ENCODE measurements at regions not wholly inside any gene's neighbourhood (a gene's known extent, or its start where the extent isn't known, plus 50 kb on each side); places are given as distances from the start of the nearest gene placed in this dataset.
"Not testable (repeated sequence)": the region's sequence is repeated elsewhere in the genome, so short reads cannot be mapped to it uniquely, and the experiment has no call there.

DNA sequence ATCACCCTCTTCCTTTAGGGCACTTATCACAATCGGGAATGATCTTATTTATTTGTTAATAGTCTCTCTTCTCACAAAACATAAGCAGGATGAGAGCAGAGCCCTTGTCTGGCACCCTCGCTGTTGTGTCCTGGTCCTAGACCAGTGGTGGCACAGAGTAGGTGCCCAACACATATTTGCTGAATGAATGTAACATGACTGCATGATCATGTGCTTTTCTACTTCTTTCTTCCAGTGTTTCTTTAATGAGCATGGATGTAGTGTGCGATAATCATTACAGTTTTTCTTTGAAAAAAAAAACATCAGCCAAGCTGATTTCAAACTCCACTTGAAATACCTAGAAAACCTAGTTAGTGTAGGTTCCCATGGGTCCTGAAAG is 164.1 kb downstream of the CHIC2 start:
- intact Hi-C loops (cut with DNase I), result loop anchor here in 1 of 2 donors (10.0 kb wide), 2 partner anchors 195 to 705 kb away; no protein-coding TSS in a partner anchor
- ATAC-seq (peak in 1 of 2 donors; percentile 18), DNase-seq (no peak)

DNA sequence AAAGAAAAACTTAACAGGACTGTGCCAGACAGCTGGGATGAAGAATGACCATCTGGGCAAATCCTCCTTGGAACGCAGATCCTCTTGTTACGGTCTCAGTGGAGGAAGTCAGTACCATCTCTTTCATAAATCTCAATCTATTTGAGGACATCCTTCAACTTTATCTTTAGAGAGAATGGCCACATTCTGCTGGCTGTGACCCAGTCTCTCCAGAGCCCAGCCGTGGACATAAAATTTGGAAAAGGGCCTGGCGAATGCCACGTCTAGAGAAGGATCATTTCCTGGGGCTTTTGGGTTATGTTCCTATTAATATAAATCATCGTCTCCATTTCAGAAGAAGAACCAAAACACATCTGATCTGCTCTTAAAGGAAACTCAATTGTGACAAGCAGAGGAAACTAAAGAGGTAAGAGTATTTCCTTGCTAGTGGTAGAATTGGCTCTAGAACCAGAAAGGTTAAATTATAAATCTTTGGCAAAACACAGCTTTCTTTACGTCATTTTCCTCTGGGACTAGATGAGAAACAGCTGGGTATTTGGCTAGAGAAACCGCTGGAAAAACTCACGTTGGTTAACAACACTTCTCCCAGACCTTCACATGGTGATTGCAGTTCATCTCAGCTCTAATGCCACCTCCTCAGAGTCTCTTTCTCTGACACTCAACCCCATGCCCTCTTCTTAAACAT is 164.7 kb downstream of the CHIC2 start:
- ATAC-seq, result peak; percentile 61 to 76
- intact Hi-C loops (cut with DNase I), result loop anchor here in 1 of 2 donors (10.0 kb wide), 2 partner anchors 195 to 705 kb away; no protein-coding TSS in a partner anchor
- no peak for DNase-seq

GRCh38 chr4:53895137-53895536 is 169.3 kb downstream of the CHIC2 start:
- intact Hi-C loops (cut with DNase I), result no loop called here
- DNase-seq (no peak), ATAC-seq (no peak)

DNA sequence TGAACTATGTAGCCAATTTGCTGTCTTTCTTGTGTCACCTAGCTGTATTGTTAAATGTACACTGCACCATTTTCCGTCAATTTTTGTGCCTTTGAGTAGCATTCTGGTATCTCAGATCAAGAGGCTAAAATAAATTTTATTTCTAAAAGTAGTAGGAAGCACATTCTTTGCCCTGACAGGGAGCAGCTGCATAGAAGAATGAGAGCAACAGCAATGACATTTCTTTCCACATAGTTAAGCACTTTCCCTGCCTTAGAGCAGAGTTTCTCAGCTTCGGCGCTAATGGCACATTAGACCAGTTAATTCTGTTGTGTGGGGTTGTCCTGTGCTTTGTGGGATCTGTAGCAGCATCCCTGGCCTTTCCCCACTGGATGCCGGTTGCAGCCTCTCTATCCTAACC is 173.9 kb downstream of the CHIC2 start:
- no peak for ATAC-seq
- DNase-seq, result no peak
- intact Hi-C loops (cut with DNase I), result no loop called here

GRCh38 chr4:53889326-53890055 is 174.9 kb downstream of the CHIC2 start:
- intact Hi-C loops (cut with DNase I), result no loop called here
- ATAC-seq, result peak; percentile 28 to 48
- no peak for DNase-seq

DNA sequence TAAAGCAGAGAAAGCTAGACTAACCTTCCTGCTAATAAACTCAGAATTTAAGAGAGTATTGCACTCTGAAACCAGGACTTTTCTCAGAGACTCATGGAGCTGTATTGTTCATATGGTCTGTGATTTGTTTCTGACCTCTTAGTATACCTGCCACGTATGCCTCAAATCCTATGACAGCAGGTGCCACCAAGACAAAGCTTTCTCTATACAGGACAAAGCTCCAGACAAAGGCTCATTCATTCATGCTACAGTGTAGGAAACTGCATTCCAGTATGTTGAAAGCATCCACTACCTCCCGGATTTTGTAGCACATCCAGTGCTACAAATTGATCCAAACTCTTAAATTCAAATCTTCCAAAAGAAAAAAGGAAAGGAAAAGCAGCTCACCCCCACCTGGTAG is 178.3 kb downstream of the CHIC2 start:
- ATAC-seq, result peak in 1 of 2 donors; percentile 55
- no peak for DNase-seq
- intact Hi-C loops (cut with DNase I), result no loop called here

GRCh38 chr4:53885668-53886067 is 178.7 kb downstream of the CHIC2 start:
- ATAC-seq, result peak; percentile 97 to 99
- peak; percentile 57 for DNase-seq
- intact Hi-C loops (cut with DNase I), result no loop called here

GRCh38 chr4:53877096-53877495 is 187.3 kb downstream of the CHIC2 start:
- intact Hi-C loops (cut with DNase I); DNase-seq; ATAC-seq: not testable (repeated sequence)

- DNase-seq (no peak), ATAC-seq (no peak)
- intact Hi-C loops (cut with DNase I), result no loop called here
These were observed 198.3 kb downstream of the CHIC2 start for GRCh38 chr4:53866055-53866454.

GRCh38 chr4:53865054-53865453 is 199.4 kb downstream of the CHIC2 start:
- ATAC-seq (no peak), DNase-seq (no peak)
- intact Hi-C loops (cut with DNase I), result no loop called here

DNA sequence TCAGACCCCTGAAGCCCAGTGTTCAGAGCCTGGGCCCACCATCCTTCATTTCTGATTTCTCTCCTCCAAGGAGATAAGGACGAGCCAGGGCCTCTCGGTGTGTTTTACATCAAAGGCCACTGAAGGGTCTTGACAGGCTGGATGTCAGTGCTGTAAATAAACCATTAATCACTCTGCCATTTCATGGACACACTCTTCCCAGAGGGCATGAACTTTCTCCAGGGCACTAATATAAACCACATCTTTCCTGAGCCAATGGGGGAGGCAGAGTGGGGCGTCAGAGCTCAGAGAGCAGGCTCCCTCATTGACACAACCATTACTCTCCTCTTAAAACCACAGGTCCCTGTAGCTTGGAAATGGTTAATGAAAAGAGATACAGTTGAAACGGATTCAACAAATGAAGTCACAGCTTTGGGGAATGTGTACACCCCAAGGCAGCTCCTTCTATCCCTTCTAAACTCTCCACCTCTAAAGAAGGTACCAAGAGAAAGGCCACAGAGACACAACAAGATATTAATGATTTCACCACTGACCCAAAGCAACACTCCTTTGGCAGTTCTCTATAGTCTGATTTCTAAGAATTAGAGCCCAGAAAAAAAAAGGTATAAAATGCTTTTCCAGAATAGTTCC is 200.6 kb downstream of the CHIC2 start:
- peak; percentile 66 to 88 for ATAC-seq
- intact Hi-C loops (cut with DNase I), result no loop called here
- no peak for DNase-seq

DNA sequence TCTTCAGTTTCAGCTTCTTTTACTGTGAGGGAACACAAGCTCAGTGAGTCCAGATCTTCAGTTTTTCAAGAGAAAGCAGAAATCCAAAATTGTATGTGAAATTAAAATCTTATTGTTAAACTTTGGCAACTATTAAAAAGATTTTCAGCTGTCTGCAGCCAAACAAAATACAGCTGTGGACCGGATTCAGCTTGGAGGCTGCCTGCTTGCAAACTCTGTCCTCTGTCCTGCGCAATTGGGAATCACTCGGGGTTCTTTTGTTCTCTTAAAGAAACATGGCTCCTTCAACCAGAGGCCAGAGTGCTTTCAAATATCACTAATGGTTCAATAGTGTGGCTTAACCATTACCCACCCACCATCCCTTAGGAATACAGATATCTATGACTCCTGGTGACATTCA is 201.2 kb downstream of the CHIC2 start:
- intact Hi-C loops (cut with DNase I), result no loop called here
- peak; percentile 36 for DNase-seq
- peak; percentile 78 to 85 for ATAC-seq

GRCh38 chr4:53861856-53862610 is 202.4 kb downstream of the CHIC2 start:
- DNase-seq (peak; percentile 36), ATAC-seq (peak; percentile 25 to 85)
- intact Hi-C loops (cut with DNase I), result no loop called here

- ATAC-seq, result no peak
- DNase-seq, result no peak
- intact Hi-C loops (cut with DNase I), result no loop called here
These were observed 205.1 kb downstream of the CHIC2 start for GRCh38 chr4:53859305-53859704.

- intact Hi-C loops (cut with DNase I), result no loop called here
These were observed 205.7 kb downstream of the CHIC2 start for GRCh38 chr4:53858744-53859143.

DNA sequence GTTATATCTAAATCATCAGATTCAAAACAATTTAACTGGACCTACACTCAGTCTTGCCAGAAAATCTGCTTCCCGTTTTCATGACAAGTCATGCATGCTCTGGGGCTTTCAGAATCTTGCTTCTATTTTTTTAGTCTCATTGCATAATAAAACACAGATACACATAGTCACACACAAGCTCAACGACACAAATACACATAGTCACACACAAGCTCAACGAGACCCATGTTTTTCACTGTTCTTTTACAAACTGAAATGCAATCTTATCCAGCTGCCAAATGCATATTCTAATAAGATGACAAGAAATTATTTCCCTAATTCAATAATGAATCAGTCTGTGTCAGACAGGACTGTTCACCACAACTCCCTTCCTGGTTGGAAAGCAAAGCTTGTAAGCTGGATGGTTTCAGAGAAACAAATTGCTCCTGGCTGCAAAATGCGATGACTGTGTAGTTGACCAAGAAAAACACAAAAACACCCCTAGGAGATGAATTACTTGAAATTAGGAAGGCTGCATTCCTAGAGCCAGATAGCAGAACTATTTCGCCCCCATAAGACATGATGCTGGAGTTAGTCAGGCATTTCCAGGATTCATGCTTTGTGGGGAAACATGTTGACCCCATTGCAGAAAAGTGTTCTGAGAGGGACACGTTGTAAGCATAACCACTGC is 208.7 kb downstream of the CHIC2 start:
- intact Hi-C loops (cut with DNase I), result no loop called here
- ATAC-seq (peak; percentile 77 to 89), DNase-seq (no peak)

More at GRCh38 chr4:53858744-53859143, 205.7 kb downstream of the CHIC2 start:
- ATAC-seq (no peak), DNase-seq (no peak)

GRCh38 chr4:53854991-53855568 is 209.3 kb downstream of the CHIC2 start:
- no peak for DNase-seq
- intact Hi-C loops (cut with DNase I), result no loop called here

GRCh38 chr4:53852343-53852742 is 212.1 kb downstream of the CHIC2 start:
- intact Hi-C loops (cut with DNase I), result no loop called here
- peak; percentile 13 to 28 for ATAC-seq

More at GRCh38 chr4:53854991-53855568, 209.3 kb downstream of the CHIC2 start:
- peak; percentile 25 to 73 for ATAC-seq

GRCh38 chr4:53847965-53848364 is 216.4 kb downstream of the CHIC2 start:
- DNase-seq (no peak), ATAC-seq (no peak)
- intact Hi-C loops (cut with DNase I), result no loop called here

More at GRCh38 chr4:53852343-53852742, 212.1 kb downstream of the CHIC2 start:
- DNase-seq, result no peak
